ENCODE measurements at regions not wholly inside any gene's neighbourhood (a gene's known extent, or its start where the extent isn't known, plus 50 kb on each side); places are given as distances from the start of the nearest gene placed in this dataset.

DNA sequence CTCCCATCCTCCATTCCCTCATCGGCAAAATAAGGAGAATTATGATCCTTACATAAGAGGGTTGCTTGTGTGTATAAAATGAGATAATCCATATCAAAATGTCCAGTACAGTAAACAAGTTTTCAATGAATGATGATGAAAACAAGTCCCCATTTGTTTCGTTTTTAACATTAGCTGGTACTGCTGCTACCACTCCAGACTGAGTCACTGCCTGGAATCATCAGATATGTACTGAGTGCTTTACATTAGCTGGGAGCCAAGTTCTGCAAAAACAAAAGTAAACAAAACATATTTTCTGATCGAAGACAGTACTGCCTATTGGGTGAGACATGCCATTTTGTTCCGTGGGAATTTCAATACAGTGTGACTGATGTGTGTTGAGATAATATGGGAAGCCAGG, 123.2 kb upstream of the IGFBP7 start:
- no peak for DNase-seq (ENCODE audit: low spot score)
- in situ Hi-C loops (cut with MboI; ENCODE audit: low sequenced_read_pairs, unreplicated experiment), result no loop called here
- TF ChIP-seq, protein P1, sequence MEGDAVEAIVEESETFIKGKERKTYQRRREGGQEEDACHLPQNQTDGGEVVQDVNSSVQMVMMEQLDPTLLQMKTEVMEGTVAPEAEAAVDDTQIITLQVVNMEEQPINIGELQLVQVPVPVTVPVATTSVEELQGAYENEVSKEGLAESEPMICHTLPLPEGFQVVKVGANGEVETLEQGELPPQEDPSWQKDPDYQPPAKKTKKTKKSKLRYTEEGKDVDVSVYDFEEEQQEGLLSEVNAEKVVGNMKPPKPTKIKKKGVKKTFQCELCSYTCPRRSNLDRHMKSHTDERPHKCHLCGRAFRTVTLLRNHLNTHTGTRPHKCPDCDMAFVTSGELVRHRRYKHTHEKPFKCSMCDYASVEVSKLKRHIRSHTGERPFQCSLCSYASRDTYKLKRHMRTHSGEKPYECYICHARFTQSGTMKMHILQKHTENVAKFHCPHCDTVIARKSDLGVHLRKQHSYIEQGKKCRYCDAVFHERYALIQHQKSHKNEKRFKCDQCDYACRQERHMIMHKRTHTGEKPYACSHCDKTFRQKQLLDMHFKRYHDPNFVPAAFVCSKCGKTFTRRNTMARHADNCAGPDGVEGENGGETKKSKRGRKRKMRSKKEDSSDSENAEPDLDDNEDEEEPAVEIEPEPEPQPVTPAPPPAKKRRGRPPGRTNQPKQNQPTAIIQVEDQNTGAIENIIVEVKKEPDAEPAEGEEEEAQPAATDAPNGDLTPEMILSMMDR (IDR thresholded peaks at IDR 0.05; ENCODE audit: borderline replicate concordance, control extremely low read depth, extremely low read depth, insufficient read depth, missing control alignments), result no peak

DNA sequence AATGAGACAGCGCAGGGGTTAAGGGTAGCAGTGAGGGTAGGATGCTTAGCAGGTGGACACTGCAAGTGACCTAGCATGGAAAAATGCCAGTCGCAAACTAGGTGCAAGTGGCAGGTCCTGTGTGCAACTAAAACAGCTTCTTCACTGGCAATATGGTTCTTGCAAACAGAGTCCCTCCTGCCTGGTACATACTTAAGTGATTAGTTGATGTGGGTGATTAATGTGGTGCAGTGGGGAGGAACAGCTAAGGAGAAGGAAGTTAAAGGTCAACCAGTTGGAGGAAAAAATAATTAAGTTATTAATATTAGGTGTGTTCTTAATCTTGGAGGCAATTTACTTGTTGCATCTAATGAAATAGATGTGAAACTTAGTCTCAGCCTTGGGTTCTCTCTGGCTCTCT, 121.6 kb upstream of the IGFBP7 start:
- in situ Hi-C loops (cut with MboI; ENCODE audit: low sequenced_read_pairs, unreplicated experiment), result no loop called here
- TF ChIP-seq, protein P1 (IDR thresholded peaks at IDR 0.05; ENCODE audit: borderline replicate concordance, control extremely low read depth, extremely low read depth, insufficient read depth, missing control alignments), result no peak
- no peak for DNase-seq (ENCODE audit: low spot score)

DNA sequence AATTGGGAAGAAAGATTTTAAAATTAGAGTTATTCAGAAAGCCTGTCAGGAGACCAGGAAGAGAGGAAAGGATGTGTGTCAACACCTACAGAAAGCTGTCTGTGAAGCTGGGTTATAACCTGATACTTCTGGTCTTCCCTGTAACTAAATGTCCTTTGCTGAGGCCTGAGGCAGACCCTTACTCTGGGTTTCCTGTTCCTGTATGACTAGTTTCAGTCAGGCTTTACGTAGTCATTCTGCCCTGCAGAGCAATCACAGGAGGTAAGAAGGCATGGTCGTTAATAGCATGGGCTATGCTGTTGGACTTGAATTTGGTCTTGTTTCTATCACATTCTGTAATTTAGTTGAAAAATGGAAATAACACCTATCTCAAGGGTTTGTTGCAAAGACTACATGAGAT, 110.5 kb upstream of the IGFBP7 start:
- TF ChIP-seq, protein P1 (IDR thresholded peaks at IDR 0.05; ENCODE audit: borderline replicate concordance, control extremely low read depth, extremely low read depth, insufficient read depth, missing control alignments), result no peak
- DNase-seq (ENCODE audit: low spot score), result no peak
- in situ Hi-C loops (cut with MboI; ENCODE audit: low sequenced_read_pairs, unreplicated experiment), result no loop called here

DNA sequence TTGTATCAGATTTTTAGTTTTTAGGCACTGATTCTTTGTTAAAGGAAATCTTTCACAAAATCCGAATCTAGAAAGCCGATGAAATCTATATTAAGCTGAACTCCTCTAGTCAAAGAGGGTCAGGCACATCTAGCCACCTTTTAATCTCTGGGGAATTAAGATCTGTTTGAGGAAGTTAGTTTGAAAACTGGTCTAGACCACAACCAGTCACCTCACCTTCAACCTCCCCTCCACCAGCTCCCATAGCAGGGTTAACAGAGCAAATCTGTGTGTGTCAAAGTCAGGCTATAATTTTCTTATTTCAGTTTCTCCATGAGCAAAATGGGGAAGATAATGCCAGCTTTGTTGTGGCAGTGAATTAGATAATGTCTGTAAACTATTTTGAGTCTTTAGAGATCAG, 110.0 kb upstream of the IGFBP7 start:
- in situ Hi-C loops (cut with MboI; ENCODE audit: low sequenced_read_pairs, unreplicated experiment), result no loop called here

DNA sequence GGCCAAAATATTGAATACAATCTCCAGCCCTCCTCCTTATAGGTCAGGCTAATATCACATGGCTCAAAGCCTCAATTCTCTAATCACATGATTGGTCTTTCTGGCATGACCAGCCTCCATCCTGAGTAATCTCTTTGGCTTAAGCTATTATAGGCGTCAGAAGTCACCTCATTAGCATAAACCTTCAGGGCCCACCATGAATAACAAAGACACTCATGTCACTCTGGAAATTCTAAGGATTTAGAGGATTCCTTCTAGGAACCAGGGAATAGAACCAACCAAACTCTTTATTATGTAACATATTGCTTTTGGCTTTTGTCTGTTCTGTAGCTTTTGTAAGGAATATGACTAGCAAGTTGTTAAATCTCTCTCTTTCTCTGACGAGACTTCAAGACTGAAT, 109.2 kb upstream of the IGFBP7 start:
- in situ Hi-C loops (cut with MboI; ENCODE audit: low sequenced_read_pairs, unreplicated experiment), result no loop called here
- TF ChIP-seq, protein P1 (IDR thresholded peaks at IDR 0.05; ENCODE audit: borderline replicate concordance, control extremely low read depth, extremely low read depth, insufficient read depth, missing control alignments), result no peak
- DNase-seq (ENCODE audit: low spot score), result no peak

More for the DNA sequence above, 110.0 kb upstream of the IGFBP7 start:
- TF ChIP-seq, protein P1 (IDR thresholded peaks at IDR 0.05; ENCODE audit: borderline replicate concordance, control extremely low read depth, extremely low read depth, insufficient read depth, missing control alignments), result no peak
- DNase-seq (ENCODE audit: low spot score), result no peak

DNA sequence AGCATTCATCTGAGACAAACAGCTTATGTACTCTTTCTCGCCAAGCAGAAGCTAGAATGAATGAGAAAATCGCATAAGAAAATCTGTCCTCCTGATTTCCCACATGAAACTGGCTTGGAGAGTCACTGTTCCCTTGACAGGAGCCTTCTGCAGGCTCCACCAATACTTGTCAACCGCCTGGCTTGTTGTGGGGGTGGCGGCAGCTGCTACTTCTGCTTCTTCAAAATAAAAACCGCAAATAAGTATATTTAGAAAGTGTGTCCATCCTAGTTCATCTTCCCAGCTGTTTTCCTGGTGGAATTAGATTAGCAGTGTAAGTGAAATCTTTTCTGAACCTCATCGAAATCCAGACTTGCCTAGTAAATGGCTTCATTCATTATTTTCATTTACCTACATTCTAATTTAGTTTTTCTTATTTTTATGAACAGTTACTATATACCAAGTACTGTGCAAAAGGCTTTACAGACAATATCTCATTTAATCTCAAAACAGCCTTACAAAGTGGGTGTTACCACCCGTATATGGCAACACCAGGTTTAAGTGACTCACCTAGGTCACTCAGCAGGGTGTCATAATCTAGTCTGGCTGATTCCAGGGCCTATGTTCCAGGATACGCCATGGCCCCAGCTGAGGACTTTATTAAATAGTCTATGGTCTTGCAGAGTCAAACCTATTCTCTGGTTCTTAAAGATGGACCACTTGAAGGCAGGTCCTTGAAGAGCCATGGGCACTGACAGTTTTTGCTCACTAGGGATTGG, 104.6 kb upstream of the IGFBP7 start:
- DNase-seq (ENCODE audit: low spot score), result no peak
- in situ Hi-C loops (cut with MboI; ENCODE audit: low sequenced_read_pairs, unreplicated experiment), result no loop called here
- TF ChIP-seq, protein P1 (IDR thresholded peaks at IDR 0.05; ENCODE audit: borderline replicate concordance, control extremely low read depth, extremely low read depth, insufficient read depth, missing control alignments), result no peak
